ENCODE measurements at regions not wholly inside any gene's neighbourhood (a gene's known extent, or its start where the extent isn't known, plus 50 kb on each side); places are given as distances from the start of the nearest gene placed in this dataset.
"Not testable (repeated sequence)": the region's sequence is repeated elsewhere in the genome, so short reads cannot be mapped to it uniquely, and the experiment has no call there.

DNA sequence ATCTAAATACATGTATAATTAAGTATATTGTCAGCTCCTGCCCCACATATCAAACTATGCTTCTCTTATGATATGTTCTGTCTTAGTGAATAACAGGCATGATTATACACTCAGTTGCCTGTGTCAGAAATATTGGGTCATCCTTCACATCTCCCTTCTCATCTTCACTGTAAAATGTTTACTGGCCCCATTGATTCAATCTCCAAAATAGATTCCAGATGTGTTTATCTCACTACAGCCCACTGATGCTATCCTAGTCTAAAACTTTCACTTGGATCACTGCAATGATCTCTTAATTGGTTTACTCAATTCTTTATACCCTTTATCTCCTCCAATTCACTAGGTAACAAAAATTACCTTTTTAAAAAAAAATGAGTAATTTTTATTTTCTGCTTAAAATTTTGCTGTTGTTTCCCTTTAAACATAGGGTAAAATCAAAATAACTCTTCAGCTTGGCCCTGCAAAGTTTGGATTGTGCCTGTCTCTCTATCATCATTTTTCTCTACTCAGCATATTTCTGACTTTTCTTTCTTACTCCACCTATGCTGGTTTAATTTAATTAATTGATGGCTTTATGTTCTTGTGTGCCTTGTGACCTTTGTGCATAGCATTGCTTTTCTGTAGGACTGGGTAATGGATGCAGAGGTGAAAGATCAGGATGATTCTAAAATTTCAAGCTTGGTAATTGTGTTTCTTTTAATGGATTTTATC lies 233.9 kb upstream of the FOXP2 start:
- DNase-seq (ENCODE audit: low spot score): no peak

GRCh38 chr7:114175125-114175524 lies 239.5 kb upstream of the FOXP2 start:
- DNase-seq (ENCODE audit: low spot score): no peak

DNA sequence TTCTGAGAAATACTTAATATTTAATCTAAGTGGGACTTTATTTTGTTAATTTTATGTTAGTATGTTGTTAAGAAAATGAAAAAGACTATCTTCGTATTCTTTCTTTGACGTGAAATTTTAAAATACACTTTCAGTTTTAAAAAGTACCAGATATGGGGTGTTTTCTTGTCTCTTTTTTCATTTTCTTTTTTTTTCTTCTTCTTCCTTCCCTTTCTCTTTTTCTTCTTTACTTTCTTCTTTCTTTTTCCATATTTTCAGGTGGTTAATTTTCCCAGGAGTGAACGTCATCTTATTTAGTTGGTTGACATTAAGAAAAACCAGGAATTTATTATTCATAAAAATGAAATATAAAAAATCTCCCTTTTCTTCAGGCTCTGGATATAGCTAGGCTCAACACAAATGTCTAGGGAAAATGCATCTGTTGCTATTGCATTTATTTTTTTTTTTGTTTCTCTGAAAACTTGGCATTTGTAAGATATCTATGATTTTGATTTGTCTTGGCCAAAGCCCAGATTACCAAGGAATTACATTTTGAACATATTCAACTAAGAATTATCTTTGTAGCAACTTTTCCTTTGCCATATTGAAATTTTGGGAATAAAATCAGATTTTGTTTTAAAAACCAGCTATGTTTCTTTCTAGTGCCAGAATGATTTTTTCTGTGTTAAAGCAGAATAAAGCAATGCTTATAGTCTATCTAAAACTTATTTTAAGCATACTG lies 241.3 kb upstream of the FOXP2 start:
- DNase-seq (ENCODE audit: low spot score): no peak

DNA sequence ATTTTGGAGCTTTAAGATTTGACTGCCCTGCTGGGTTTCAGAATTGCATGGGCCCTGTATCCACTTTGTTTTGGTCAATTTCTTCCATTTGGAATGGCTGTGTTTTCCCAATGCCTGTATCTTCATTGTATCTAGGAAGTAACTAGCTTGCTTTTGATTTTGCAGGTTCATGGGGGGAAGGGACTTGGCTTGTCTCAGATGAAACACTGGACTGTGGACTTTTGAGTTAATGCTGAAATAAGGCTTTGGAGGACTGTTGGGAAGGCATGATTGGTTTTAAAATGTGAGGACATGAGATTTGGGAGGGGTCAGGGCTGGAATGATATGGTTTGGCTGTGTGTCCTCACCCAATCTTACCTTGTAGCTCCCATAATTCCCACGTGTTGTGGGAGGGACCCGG lies 245.2 kb upstream of the FOXP2 start:
- DNase-seq (ENCODE audit: low spot score): not testable (repeated sequence)

DNA sequence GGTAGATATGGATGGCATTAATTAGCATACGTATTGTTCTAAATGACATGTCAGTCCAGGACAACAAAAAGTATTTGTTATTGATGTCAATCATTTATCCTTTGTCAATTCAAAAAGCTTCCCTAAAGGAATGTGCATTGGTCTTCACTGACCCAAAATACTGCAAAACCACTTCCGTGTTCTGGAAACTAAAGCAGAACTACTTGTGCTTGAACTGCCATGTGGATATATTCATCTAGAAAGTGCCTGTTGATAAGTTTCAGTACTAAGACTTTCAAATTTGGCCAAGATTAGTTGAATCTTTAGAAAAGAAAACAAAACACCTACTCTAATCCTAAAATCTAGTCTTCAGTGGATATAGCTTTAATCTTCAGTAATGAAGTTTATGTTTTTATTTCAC lies 242.1 kb upstream of the PPP1R3A start:
- no peak for DNase-seq (ENCODE audit: low spot score)

DNA sequence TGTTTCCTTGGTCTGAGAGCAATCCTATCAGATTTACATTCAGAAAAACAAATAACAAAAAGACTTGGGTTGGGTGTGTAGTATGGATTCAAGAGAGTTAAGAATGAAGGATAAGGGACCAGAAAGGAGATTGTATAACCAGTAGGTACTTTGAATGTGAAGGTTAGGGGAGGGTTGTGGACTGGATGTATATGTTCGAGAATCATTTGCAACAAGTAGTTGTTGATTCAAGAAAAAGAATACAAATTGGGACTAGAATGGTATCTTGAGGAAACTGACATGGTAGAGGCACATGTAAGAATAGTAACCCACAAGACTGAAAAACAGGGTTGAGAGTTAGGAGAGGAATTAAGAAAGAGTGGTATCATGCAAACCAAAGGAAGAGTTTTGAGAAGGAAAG lies 240.0 kb upstream of the PPP1R3A start:
- DNase-seq (ENCODE audit: low spot score): no peak

- DNase-seq (ENCODE audit: low spot score): no peak
Observed at GRCh38 chr7:114158275-114158674, 239.5 kb upstream of the PPP1R3A start.

DNA sequence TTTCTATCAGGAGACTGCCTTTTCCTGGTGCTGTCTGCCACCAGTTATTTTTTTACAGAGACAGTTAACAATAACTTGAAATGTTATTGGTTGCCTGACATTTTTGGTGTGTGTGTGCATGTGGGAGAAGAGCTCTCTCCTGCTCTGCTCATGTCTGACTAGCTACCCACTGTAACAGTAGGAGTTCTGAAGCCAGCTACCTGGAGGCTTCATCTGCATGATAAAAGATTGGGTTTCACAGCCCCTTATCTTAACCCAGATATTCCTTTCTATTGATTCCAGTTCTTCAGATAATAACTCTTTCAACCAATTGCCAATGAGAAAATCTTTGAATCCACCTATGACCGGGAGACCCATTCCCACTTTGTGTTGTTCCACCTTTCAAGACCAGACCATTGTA lies 237.4 kb upstream of the PPP1R3A start:
- no peak for DNase-seq (ENCODE audit: low spot score)

DNA sequence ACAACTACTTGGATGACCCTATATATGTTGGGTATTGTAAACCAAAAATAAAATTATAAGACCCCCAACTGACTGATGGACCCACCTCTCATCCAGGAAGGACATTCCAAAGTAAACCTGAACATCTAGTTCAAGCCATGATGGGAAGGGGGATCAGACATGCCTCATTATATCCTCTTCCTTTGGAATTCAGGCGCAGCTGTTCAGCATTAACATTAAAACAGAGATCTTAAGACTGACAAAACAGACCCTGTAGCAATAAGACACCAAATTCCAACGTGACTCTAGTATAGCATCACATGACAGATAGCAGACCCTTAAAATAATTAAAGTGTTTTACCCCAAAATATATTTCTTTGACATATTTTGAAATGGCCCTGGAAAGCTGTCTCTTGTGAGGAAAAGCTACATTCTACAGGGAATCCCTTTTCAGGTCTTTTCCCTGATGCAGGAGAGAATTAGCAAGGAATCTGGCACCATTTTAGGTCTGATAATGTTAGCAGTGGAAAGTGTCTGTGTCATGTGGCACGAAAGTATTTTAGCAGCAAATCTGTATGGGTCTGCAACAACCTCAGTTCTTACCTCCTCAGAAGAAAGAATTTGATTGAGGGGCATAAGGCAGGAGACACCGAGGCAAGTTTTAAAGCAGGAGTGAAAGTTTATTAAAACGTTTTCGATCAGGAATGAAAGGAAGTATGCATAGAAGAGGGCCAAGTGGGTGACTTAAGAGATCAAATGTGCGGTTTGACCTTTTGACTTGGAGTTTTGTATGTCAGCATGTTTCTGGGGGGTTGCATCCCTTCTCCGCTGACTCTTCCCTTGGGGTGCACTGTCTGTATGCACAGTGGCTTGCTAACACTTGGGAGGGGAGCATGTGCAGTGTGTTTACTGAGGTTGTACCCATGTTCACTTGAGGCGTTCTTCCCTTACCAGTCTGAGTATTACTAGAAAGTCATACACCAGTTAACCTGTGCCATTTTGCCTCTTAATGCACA lies 236.6 kb upstream of the PPP1R3A start:
- DNase-seq (ENCODE audit: low spot score): no peak

DNA sequence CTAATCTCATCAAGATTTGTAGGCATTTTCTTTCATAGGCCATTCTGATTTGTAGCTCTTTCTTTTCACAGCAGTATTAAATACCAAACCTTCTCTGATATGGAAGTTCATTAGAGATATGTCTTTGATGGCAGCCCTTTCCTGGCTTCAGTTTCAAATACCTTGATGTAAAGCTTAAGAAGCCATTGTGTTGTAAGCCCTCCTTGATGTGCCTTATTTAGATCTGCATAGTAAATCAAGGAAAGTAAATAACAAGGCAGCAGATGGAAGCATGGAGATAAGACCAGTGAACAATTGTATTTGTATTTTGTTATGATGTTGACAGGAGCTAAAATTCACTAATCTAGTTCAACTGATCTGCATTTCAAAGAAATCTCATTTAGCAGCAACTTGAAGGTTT lies 234.9 kb upstream of the PPP1R3A start:
- no peak for DNase-seq (ENCODE audit: low spot score)

- no peak for DNase-seq (ENCODE audit: low spot score)
Observed at GRCh38 chr7:114152314-114152938, 233.6 kb upstream of the PPP1R3A start.

DNA sequence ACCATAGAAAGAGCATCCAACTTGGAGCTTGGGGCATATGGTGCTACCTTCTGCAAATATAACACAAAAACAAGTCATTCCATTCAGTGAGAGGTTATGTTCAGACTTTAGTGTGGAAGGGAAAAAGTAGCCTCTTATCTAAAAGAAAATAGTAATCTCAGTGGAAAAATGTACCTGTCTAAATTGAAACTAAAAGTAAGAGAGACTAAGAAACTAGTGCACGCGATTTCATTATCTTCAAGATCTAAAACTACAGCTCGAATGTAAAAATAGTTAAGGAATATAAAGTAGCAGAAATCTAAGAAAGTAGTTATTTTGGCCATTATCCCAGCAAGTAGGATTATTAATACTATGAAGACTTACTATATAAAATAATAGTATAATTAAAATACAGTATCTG lies 233.0 kb upstream of the PPP1R3A start:
- no peak for DNase-seq (ENCODE audit: low spot score)

- DNase-seq (ENCODE audit: low spot score): no peak
Observed at GRCh38 chr7:114150689-114151088, 231.9 kb upstream of the PPP1R3A start.

DNA sequence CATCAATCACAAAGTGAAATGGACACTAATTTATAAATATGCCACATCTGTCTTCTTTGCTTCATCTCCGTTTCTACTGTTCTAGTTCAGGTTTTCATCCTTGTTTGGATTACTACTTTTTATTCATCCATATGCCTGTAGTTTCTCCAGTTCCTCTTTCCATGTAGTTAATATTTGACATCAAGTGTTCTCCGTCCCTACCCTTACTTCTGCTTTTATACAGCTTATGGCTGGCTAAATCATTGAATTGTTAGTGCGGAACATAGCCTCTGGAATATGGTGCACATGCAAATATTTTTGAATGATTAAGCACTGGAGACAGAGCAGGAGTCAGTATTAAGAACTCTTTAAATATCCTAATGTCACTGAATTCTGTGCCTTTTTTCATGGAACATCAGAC lies 230.0 kb upstream of the PPP1R3A start:
- DNase-seq (ENCODE audit: low spot score): no peak

GRCh38 chr7:114141415-114141814 lies 222.6 kb upstream of the PPP1R3A start:
- DNase-seq (ENCODE audit: low spot score): no peak

GRCh38 chr7:114140561-114140960 lies 221.8 kb upstream of the PPP1R3A start:
- DNase-seq (ENCODE audit: low spot score): no peak

DNA sequence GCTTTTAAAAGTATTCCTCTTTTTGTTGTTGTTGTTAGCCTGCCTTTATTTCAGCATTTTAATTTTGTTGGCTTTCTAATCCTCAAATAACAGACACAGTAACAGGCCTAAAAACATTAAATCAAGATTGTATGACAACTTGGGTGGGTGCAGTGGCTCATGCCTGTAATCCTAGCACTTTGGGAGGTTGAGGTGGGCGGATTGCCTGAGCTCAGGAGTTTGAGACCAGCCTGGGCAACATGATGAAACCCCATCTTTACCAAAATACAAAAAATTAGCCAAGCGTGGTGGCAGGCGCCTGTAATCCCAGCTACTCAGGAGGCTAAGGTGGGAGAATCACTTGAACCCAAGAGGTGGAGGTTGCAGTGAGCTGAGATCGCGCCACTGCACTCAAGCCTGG lies 220.9 kb upstream of the PPP1R3A start:
- DNase-seq (ENCODE audit: low spot score): not testable (repeated sequence)

- no peak for DNase-seq (ENCODE audit: low spot score)
Observed at GRCh38 chr7:114138587-114138986, 219.8 kb upstream of the PPP1R3A start.

- DNase-seq (ENCODE audit: low spot score): no peak
Observed at GRCh38 chr7:114133717-114134116, 214.9 kb upstream of the PPP1R3A start.

GRCh38 chr7:114130866-114131265 lies 212.1 kb upstream of the PPP1R3A start:
- no peak for DNase-seq (ENCODE audit: low spot score)

DNA sequence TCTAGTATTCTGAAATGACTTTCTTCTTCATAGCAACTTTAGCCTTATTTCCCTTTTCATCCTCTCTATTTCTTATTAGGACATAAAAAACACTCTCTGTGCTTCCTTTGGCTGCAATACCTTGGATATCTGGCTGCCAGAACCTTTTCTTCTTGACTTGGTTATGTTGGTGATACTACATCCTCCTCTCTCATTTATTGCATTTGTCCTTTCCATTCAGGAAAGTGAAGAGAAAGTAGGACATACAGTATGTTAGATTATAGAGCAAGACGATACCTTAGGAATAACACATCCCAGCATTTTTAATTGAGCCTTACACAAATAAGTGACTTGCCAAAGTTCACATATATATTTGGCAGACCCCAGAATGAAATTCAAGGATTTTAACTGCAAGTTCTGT lies 210.1 kb upstream of the PPP1R3A start:
- DNase-seq (ENCODE audit: low spot score): no peak

- DNase-seq (ENCODE audit: low spot score): no peak
Observed at GRCh38 chr7:114126095-114126494, 207.3 kb upstream of the PPP1R3A start.
